Endothelial cell of umbilical vein (primary cell): ENCODE measurements at regions not wholly inside any gene's neighbourhood (a gene's known extent, or its start where the extent isn't known, plus 50 kb on each side); places are given as distances from the start of the nearest gene placed in this dataset.

ENCODE experiments used
- BruUV-seq: library from RNA; stranded (reverse); fragments of 400-500 nt; replicated peaks from 2 replicates; lab custom pipeline; 2021; lab: Mats Ljungman, UMichigan
- CTCF ChIA-PET: fragments of 300-600, 350-600 bp; sonication (Branson Sonifier 250); formaldehyde crosslinking; loops from one replicate; lab custom pipeline; 2021; ENCODE audit warnings: antibody characterized with exemption, inconsistent platforms; lab: Charles Lee
- POLR2A ChIA-PET: fragments of 300-600, 350-600 bp; sonication (Branson Sonifier 250); formaldehyde crosslinking; loops from one replicate; lab custom pipeline; 2021; ENCODE audit warnings: antibody characterized with exemption, inconsistent platforms; lab: Charles Lee
- DNase-seq: peaks from one replicate; pipeline ENCODE4 v3.0.0-alpha.2; 2011; ENCODE audit warnings: low read depth, low spot score
- FAIRE-seq: peaks from 2 replicates; lab custom pipeline; 2011; peaks lifted over from hg19 to GRCh38; lab: Jason Lieb, UNC
- H2AFZ ChIP-seq: 2 replicates; pipeline ENCODE4 v1.6.0; 2012; ENCODE audit warnings: low read depth, low read length, control low read depth, inconsistent platforms
- H3K27ac ChIP-seq: 2 replicates; pipeline ENCODE4 v1.5.1; 2011; ENCODE audit warnings: low read depth, mild to moderate bottlenecking, control low read depth, low read length, moderate library complexity; ENCODE audit not compliant: insufficient read depth
- H3K27me3 ChIP-seq, 2 experiments: 2 replicates each; pipeline versions ENCODE4 v1.6.0 to v1.6.1; 2011; ENCODE audit warnings: low read length in 2 of 2, mixed read lengths in 1 of 2; ENCODE audit not compliant: control insufficient read depth in 2 of 2, insufficient read depth in 2 of 2
- H3K36me3 ChIP-seq, 2 experiments: 2 replicates in 1 of 2; 3 replicates in 1 of 2; pipeline ENCODE4 v1.5.1; 2011; ENCODE audit warnings: low read length in 2 of 2, mild to moderate bottlenecking in 1 of 2, moderate library complexity in 1 of 2; ENCODE audit not compliant: control insufficient read depth in 2 of 2, insufficient read depth in 2 of 2; ENCODE audit errors: extremely low read depth in 1 of 2
- H3K4me1 ChIP-seq: 3 replicates; pipeline ENCODE4 v1.5.1; 2011; ENCODE audit warnings: mild to moderate bottlenecking, low read length; ENCODE audit not compliant: control insufficient read depth, insufficient read depth; ENCODE audit errors: extremely low read depth
- H3K4me2 ChIP-seq: 2 replicates; pipeline ENCODE4 v1.6.1; 2011; ENCODE audit warnings: low read length, control low read depth, mixed read lengths; ENCODE audit not compliant: insufficient read depth
- H3K4me3 ChIP-seq, 3 experiments: fragments of 200-600 bp in 1 of 3; sonication (generic), shearing (Covaris generic) in 1 of 3; replicated peaks in 1 of 3; 2 replicates each; pipeline ENCODE4 v1.5.1; 2011 to 2016; ENCODE audit warnings: control low read depth in 3 of 3, low read length in 3 of 3, mild to moderate bottlenecking in 2 of 3, inconsistent platforms in 1 of 3, low read depth in 1 of 3, moderate library complexity in 1 of 3; ENCODE audit not compliant: insufficient read depth in 1 of 3
- H3K79me2 ChIP-seq: 2 replicates; pipeline ENCODE4 v1.6.0; 2012; ENCODE audit warnings: low read length, inconsistent platforms; ENCODE audit not compliant: control insufficient read depth, insufficient read depth
- H3K9ac ChIP-seq: replicated peaks from 2 replicates; pipeline ENCODE3; 2011; ENCODE audit warnings: low read length, control low read depth; ENCODE audit not compliant: insufficient read depth; ENCODE audit errors: extremely low read depth
- H3K9me1 ChIP-seq: replicated peaks from 3 replicates; pipeline ENCODE4 v1.6.0; 2011; ENCODE audit warnings: mild to moderate bottlenecking, low read length; ENCODE audit not compliant: control insufficient read depth, insufficient read depth; ENCODE audit errors: extremely low read depth
- H3K9me3 ChIP-seq: replicated peaks from 2 replicates; pipeline ENCODE4 v1.5.1; 2012; ENCODE audit warnings: low read length, inconsistent platforms; ENCODE audit not compliant: control insufficient read depth, insufficient read depth
- H4K20me1 ChIP-seq: replicated peaks from 2 replicates; pipeline ENCODE3; 2011; ENCODE audit warnings: mild to moderate bottlenecking, low read length; ENCODE audit not compliant: control insufficient read depth, insufficient read depth; ENCODE audit errors: extremely low read depth
- EZH2 ChIP-seq: IDR thresholded peaks from 2 replicates; pipeline ENCODE4 v1.6.1; 2012; ENCODE audit warnings: borderline replicate concordance, low read depth, mild to moderate bottlenecking, moderate library complexity, low read length, inconsistent platforms; ENCODE audit not compliant: severe bottlenecking
- FOS ChIP-seq: IDR thresholded peaks from 2 replicates; pipeline ENCODE4 v1.6.1; 2011; ENCODE audit warnings: mild to moderate bottlenecking, low read length, moderate library complexity, borderline replicate concordance; ENCODE audit not compliant: insufficient read depth
- GATA2 ChIP-seq: IDR thresholded peaks from 2 replicates; pipeline ENCODE4 v1.7.0; 2011; ENCODE audit warnings: low read depth, mild to moderate bottlenecking, moderate library complexity, mixed read lengths, low read length; ENCODE audit not compliant: insufficient read length, insufficient read depth
- JUN ChIP-seq: IDR thresholded peaks from 2 replicates; pipeline ENCODE4 v1.6.1; 2011; ENCODE audit warnings: borderline replicate concordance, low read depth; ENCODE audit not compliant: insufficient read length, insufficient read depth
- MYC ChIP-seq: IDR thresholded peaks from one replicate; pipeline ENCODE4 v1.6.1; 2011; ENCODE audit warnings: mild to moderate bottlenecking, low read depth, low read length
- POLR2A ChIP-seq: IDR thresholded peaks from 2 replicates; pipeline ENCODE4 v1.6.1; 2012; ENCODE audit warnings: low read depth, mild to moderate bottlenecking, control low read depth, low read length
- POLR2AphosphoS5 ChIP-seq: IDR thresholded peaks from 2 replicates; pipeline ENCODE4 v1.6.1; 2012; ENCODE audit warnings: low read depth, mild to moderate bottlenecking, control low read depth, low read length, moderate library complexity; ENCODE audit not compliant: insufficient read depth
- dilution Hi-C: fragments of 300-500 bp; cut with MboI; formaldehyde crosslinking; loops from one replicate; pipeline ENCODE4 v1.15.0; 2019; ENCODE audit warnings: low sequenced_read_pairs; ENCODE audit not compliant: extremely low pct_ligation_motif_present
- intact Hi-C: fragments of 100-400 bp; cut with micrococcal nuclease; formaldehyde crosslinking; loops from one replicate; pipeline ENCODE4 v1.10.0; 2022
- TF ChIP-seq, protein P1 (sequence below), 2 donors: IDR thresholded peaks; 1 replicate in 1 of 2; 2 replicates in 1 of 2; pipeline ENCODE4 v1.5.1; 2011; ENCODE audit warnings: low read length in 2 of 2, mild to moderate bottlenecking in 2 of 2, moderate library complexity in 2 of 2, control low read depth in 1 of 2, inconsistent platforms in 1 of 2, low read depth in 1 of 2; ENCODE audit not compliant: insufficient read depth in 1 of 2; ENCODE audit errors: extremely low read depth in 1 of 2
- TF ChIP-seq, protein P2 (sequence below): IDR thresholded peaks from 2 replicates; pipeline ENCODE4 v1.6.1; 2011; ENCODE audit not compliant: insufficient read depth, insufficient read length

GRCh38 chr2:16402891-16403290, 262.7 kb downstream of the CYRIA start:
- no peaks in the 10 kb centered on the region for H3K4me1 ChIP-seq
- H3K36me3 ChIP-seq: no peaks in the 10 kb centered on the region
- no peaks in the 10 kb centered on the region for H3K9me1 ChIP-seq
- no peak overlapping the region for H3K9ac ChIP-seq
- no TSS peak for BruUV-seq
- dilution Hi-C loops: no loop called here
- DNase-seq: no peak
- H3K27ac ChIP-seq: no peak overlapping the region
- ChIA-PET POLR2A (no interaction called here), CTCF (no interaction called here)
- peaks cover 2% of the 10 kb centered on the region for H3K9me3 ChIP-seq
- no peaks in the 10 kb centered on the region for H3K27me3 ChIP-seq
- no peaks in the 10 kb centered on the region for H4K20me1 ChIP-seq
- H3K4me2 ChIP-seq: no peak overlapping the region
- H2AFZ ChIP-seq: no peak overlapping the region
- no peak overlapping the region for H3K4me3 ChIP-seq
- FAIRE-seq: no peak
- intact Hi-C loops: no loop called here
- H3K79me2 ChIP-seq: no peaks in the 10 kb centered on the region
- TF ChIP-seq MYC: no peak
- no peak for TF ChIP-seq JUN
- TF ChIP-seq GATA2: no peak
- TF ChIP-seq, protein P1, sequence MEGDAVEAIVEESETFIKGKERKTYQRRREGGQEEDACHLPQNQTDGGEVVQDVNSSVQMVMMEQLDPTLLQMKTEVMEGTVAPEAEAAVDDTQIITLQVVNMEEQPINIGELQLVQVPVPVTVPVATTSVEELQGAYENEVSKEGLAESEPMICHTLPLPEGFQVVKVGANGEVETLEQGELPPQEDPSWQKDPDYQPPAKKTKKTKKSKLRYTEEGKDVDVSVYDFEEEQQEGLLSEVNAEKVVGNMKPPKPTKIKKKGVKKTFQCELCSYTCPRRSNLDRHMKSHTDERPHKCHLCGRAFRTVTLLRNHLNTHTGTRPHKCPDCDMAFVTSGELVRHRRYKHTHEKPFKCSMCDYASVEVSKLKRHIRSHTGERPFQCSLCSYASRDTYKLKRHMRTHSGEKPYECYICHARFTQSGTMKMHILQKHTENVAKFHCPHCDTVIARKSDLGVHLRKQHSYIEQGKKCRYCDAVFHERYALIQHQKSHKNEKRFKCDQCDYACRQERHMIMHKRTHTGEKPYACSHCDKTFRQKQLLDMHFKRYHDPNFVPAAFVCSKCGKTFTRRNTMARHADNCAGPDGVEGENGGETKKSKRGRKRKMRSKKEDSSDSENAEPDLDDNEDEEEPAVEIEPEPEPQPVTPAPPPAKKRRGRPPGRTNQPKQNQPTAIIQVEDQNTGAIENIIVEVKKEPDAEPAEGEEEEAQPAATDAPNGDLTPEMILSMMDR (IDR thresholded peaks at IDR 0.05; ENCODE audit: extremely low read depth in 1 of 2, insufficient read depth in 1 of 2, low read depth in 1 of 2, low read length in 2 of 2): no peak
- TF ChIP-seq, protein P2, sequence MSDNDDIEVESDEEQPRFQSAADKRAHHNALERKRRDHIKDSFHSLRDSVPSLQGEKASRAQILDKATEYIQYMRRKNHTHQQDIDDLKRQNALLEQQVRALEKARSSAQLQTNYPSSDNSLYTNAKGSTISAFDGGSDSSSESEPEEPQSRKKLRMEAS: no peak
- TF ChIP-seq FOS: no peak
- TF ChIP-seq POLR2A: no peak
- no peak for TF ChIP-seq POLR2AphosphoS5
- TF ChIP-seq EZH2: no peak
